ENCODE measurements at regions not wholly inside any gene's neighbourhood (a gene's known extent, or its start where the extent isn't known, plus 50 kb on each side); places are given as distances from the start of the nearest gene placed in this dataset.

DNA sequence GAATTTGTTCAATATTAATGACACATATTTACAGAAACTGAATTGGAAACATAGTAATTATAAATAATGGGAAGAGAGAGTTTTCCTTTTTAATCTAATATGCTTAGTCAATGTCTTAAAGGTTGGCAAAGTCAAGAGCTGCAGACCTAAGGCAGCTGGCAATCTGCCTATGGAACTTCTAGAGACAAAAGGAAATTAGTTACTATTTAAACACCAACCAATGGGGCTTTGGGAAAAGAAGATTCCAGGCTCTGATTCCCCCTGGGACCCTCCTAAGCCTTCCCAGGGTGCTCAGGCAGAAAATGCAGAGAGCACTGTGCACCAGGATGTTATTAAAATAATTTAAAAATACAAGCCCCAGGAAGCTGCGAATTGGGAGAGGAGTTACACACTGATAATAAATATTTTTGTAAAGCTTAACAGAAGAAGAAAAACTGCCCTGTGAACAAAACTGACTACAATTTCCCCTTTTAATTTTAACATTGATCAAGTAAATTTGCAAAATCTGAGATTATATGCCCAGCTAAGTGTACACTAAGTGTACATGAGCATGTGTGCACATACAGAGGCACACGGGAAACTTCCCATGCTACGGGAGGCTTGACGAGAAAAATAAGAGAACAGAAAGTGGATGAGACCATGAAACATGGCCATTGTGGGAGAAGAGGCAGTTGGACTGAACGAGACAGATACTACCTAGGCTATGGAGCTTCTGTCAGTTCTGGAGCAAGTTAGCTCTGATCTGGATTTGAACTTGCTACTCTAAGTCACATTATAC, 77.4 kb upstream of the ADAMTS16 start:
- Histone ChIP-seq H3K9me3 (ENCODE audit: control insufficient read depth, insufficient read depth, low read depth, low read length) (no peaks in the 10 kb centered on the region), H3K36me3 (ENCODE audit: control insufficient read depth in 2 of 2, insufficient read depth in 1 of 2, low read length in 2 of 2) (no peaks in the 10 kb centered on the region), H3K4me1 (ENCODE audit: control insufficient read depth, insufficient read depth, low read length) (peaks cover 11% of the 10 kb centered on the region), H3K27ac (ENCODE audit: extremely low read depth, low read depth, low read length) (no peak overlapping the region), H3K4me3 (ENCODE audit: low read depth, low read length) (no peak overlapping the region)
- TF ChIP-seq ZNF10 (tag by site-specific recombination; IDR thresholded peaks at IDR 0.05), result no peak
- TF ChIP-seq, protein P1, sequence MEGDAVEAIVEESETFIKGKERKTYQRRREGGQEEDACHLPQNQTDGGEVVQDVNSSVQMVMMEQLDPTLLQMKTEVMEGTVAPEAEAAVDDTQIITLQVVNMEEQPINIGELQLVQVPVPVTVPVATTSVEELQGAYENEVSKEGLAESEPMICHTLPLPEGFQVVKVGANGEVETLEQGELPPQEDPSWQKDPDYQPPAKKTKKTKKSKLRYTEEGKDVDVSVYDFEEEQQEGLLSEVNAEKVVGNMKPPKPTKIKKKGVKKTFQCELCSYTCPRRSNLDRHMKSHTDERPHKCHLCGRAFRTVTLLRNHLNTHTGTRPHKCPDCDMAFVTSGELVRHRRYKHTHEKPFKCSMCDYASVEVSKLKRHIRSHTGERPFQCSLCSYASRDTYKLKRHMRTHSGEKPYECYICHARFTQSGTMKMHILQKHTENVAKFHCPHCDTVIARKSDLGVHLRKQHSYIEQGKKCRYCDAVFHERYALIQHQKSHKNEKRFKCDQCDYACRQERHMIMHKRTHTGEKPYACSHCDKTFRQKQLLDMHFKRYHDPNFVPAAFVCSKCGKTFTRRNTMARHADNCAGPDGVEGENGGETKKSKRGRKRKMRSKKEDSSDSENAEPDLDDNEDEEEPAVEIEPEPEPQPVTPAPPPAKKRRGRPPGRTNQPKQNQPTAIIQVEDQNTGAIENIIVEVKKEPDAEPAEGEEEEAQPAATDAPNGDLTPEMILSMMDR (tag by site-specific recombination; IDR thresholded peaks at IDR 0.05), result no peak
- ChIA-PET POLR2A (no interaction called here), CTCF (interaction anchor here (0.7 to 2.1 kb wide), 8 partner anchors 19 to 235 kb away, joined by 3 to 9 read pairs (median 5); partner anchors contain the start of gene ADAMTS16)

DNA sequence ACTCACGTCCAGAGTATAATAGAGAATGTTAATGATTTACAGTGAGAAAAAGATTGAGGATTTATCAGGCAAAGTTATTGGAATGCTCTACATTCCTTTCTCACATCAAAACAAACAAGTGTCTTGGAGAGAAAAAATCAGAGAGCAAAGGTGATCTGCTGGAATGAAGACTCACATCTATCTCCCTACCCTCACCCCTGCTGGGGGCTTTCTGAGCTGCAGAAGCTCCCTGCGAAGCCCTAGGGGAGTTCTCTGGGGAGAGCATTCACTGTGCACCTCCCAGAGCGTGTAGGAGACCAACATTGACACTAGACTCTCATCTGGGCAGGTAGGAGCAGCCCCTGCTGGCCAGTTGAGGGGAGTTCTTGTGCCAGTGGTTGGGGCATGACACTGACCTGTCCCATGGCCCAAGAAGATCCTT, 76.6 kb upstream of the ADAMTS16 start:
- Histone ChIP-seq H3K9me3 (ENCODE audit: control insufficient read depth, insufficient read depth, low read depth, low read length) (no peaks in the 10 kb centered on the region), H3K27ac (ENCODE audit: extremely low read depth, low read depth, low read length) (no peak overlapping the region), H3K4me1 (ENCODE audit: control insufficient read depth, insufficient read depth, low read length) (peaks cover 11% of the 10 kb centered on the region), H3K4me3 (ENCODE audit: low read depth, low read length) (no peak overlapping the region), H3K36me3 (ENCODE audit: control insufficient read depth in 2 of 2, insufficient read depth in 1 of 2, low read length in 2 of 2) (no peaks in the 10 kb centered on the region)
- CTCF ChIA-PET, result interaction anchor here (0.6 to 2.1 kb wide), 11 partner anchors 13 to 234 kb away, joined by 3 to 9 read pairs (median 4); partner anchors contain the start of gene ADAMTS16
- TF ChIP-seq GLIS1 (tag by site-specific recombination; IDR thresholded peaks at IDR 0.05) (peak; percentile 92), ZNF660 (tag by site-specific recombination; IDR thresholded peaks at IDR 0.05) (no peak), ZNF548 (tag by site-specific recombination; IDR thresholded peaks at IDR 0.05) (no peak)
- TF ChIP-seq, protein P2, sequence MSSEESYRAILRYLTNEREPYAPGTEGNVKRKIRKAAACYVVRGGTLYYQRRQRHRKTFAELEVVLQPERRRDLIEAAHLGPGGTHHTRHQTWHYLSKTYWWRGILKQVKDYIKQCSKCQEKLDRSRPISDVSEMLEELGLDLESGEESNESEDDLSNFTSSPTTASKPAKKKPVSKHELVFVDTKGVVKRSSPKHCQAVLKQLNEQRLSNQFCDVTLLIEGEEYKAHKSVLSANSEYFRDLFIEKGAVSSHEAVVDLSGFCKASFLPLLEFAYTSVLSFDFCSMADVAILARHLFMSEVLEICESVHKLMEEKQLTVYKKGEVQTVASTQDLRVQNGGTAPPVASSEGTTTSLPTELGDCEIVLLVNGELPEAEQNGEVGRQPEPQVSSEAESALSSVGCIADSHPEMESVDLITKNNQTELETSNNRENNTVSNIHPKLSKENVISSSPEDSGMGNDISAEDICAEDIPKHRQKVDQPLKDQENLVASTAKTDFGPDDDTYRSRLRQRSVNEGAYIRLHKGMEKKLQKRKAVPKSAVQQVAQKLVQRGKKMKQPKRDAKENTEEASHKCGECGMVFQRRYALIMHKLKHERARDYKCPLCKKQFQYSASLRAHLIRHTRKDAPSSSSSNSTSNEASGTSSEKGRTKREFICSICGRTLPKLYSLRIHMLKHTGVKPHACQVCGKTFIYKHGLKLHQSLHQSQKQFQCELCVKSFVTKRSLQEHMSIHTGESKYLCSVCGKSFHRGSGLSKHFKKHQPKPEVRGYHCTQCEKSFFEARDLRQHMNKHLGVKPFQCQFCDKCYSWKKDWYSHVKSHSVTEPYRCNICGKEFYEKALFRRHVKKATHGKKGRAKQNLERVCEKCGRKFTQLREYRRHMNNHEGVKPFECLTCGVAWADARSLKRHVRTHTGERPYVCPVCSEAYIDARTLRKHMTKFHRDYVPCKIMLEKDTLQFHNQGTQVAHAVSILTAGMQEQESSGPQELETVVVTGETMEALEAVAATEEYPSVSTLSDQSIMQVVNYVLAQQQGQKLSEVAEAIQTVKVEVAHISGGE (tag by site-specific recombination; conservative IDR thresholded peaks at IDR 0.05; ENCODE audit: low read depth), result no peak
- POLR2A ChIA-PET, result no interaction called here

DNA sequence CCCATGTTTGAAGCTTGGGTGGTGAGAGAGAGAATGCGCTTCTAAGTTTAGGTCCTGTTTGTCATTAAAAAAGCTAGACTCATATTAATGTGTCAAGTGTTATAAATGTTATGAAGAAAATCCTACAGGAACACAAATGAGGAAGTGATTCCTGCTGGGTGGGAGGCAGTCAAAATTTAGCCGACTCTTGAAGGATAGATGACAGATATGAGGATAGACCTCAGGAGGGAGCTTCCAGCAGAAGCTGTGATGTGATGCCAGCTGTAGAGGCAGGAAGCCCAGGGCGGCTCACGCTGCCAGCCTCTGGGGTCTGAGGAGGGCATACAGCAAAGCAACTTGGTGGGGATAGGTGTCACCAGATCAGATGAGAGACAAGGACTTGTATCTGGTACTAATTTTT, 74.7 kb upstream of the ADAMTS16 start:
- Histone ChIP-seq H3K36me3 (ENCODE audit: control insufficient read depth in 2 of 2, insufficient read depth in 1 of 2, low read length in 2 of 2) (no peaks in the 10 kb centered on the region), H3K27ac (ENCODE audit: extremely low read depth, low read depth, low read length) (no peak overlapping the region), H3K9me3 (ENCODE audit: control insufficient read depth, insufficient read depth, low read depth, low read length) (no peaks in the 10 kb centered on the region), H3K4me1 (ENCODE audit: control insufficient read depth, insufficient read depth, low read length) (peaks cover 11% of the 10 kb centered on the region), H3K4me3 (ENCODE audit: low read depth, low read length) (no peak overlapping the region)
- CTCF ChIA-PET, result interaction anchor here (0.9 to 1.5 kb wide), 2 partner anchors 38 to 354 kb away, joined by 4 to 5 read pairs; no protein-coding TSS in a partner anchor
- POLR2A ChIA-PET, result interaction anchor here (1.1 kb wide), 1 partner anchor 13 kb away, joined by 3 read pairs; no protein-coding TSS in a partner anchor
- no peak for TF ChIP-seq ZNF548 (tag by site-specific recombination; IDR thresholded peaks at IDR 0.05)
- TF ChIP-seq ZFP37 (tag by site-specific recombination; IDR thresholded peaks at IDR 0.05), result no peak
- no peak for TF ChIP-seq ZNF596 (tag by site-specific recombination; IDR thresholded peaks at IDR 0.05)
- TF ChIP-seq ZNF621 (tag by site-specific recombination; IDR thresholded peaks at IDR 0.05), result no peak
- TF ChIP-seq YY1 (tag by site-specific recombination; IDR thresholded peaks at IDR 0.05), result no peak
- TF ChIP-seq ZNF76 (tag by site-specific recombination; IDR thresholded peaks at IDR 0.05; ENCODE audit: borderline replicate concordance, low read depth), result no peak
- TF ChIP-seq ZNF623 (tag by site-specific recombination; IDR thresholded peaks at IDR 0.05), result no peak
- TF ChIP-seq ZNF837 (tag by site-specific recombination; IDR thresholded peaks at IDR 0.05), result no peak
- no peak for TF ChIP-seq ZNF214 (tag by site-specific recombination; IDR thresholded peaks at IDR 0.05; ENCODE audit: borderline replicate concordance)
- no peak for TF ChIP-seq ZNF121 (tag by site-specific recombination; IDR thresholded peaks at IDR 0.05)
